Hepatocyte (in vitro differentiated cells): ENCODE measurements at regions not wholly inside any gene's neighbourhood (a gene's known extent, or its start where the extent isn't known, plus 50 kb on each side); places are given as distances from the start of the nearest gene placed in this dataset.
"Not testable (repeated sequence)": the region's sequence is repeated elsewhere in the genome, so short reads cannot be mapped to it uniquely, and the experiment has no call there.

Source experiments
- DNase-seq: peaks from one replicate; pipeline ENCODE4 v3.0.0-alpha.2; 2016; ENCODE audit warnings: low spot score
- H2AFZ ChIP-seq: fragments of 200-600 bp; sonication (generic); 2 replicates; pipeline ENCODE4 v1.6.0; 2016; ENCODE audit warnings: antibody characterized with exemption, mild to moderate bottlenecking
- H3K27ac ChIP-seq: fragments of 200-600 bp; sonication (generic); 2 replicates; pipeline ENCODE4 v1.5.1; 2016; ENCODE audit warnings: mild to moderate bottlenecking
- H3K27me3 ChIP-seq: fragments of 200-600 bp; sonication (generic); 2 replicates; pipeline ENCODE4 v1.6.1; 2016
- H3K36me3 ChIP-seq: fragments of 200-600 bp; sonication (generic); replicated peaks from 2 replicates; pipeline ENCODE4 v1.5.1; 2016; ENCODE audit warnings: low read depth; ENCODE audit not compliant: insufficient read depth
- H3K4me1 ChIP-seq: fragments of 200-600 bp; sonication (generic); 2 replicates; pipeline ENCODE4 v1.5.1; 2016; ENCODE audit warnings: mild to moderate bottlenecking, moderate library complexity; ENCODE audit not compliant: insufficient read depth
- H3K4me2 ChIP-seq: fragments of 200-600 bp; sonication (generic); 2 replicates; pipeline ENCODE4 v1.6.0; 2016
- H3K4me3 ChIP-seq: fragments of 200-600 bp; sonication (generic); 2 replicates; pipeline ENCODE4 v1.5.1; 2016; ENCODE audit warnings: mild to moderate bottlenecking
- H3K79me2 ChIP-seq: fragments of 200-600 bp; sonication (generic); 2 replicates; pipeline ENCODE4 v1.6.0; 2017; ENCODE audit warnings: mild to moderate bottlenecking
- H3K9me2 ChIP-seq: fragments of 200-600 bp; sonication (generic); replicated peaks from 2 replicates; pipeline ENCODE4 v1.6.0; 2017; ENCODE audit warnings: mild to moderate bottlenecking; ENCODE audit not compliant: insufficient read depth
- H3K9me3 ChIP-seq: fragments of 200-600 bp; sonication (generic); 2 replicates; pipeline ENCODE4 v1.5.1; 2016; ENCODE audit warnings: low read depth, mild to moderate bottlenecking
- H4K20me1 ChIP-seq: fragments of 200-600 bp; sonication (generic); 2 replicates; pipeline ENCODE4 v1.6.0; 2016; ENCODE audit warnings: mild to moderate bottlenecking; ENCODE audit not compliant: insufficient read depth, poor library complexity, severe bottlenecking
- EZH2 ChIP-seq: fragments of 200-600 bp; sonication (generic); IDR thresholded peaks from 2 replicates; pipeline ENCODE4 v1.6.1; 2016; ENCODE audit warnings: antibody characterized with exemption, mild to moderate bottlenecking, borderline replicate concordance
- EZH2phosphoT487 ChIP-seq: fragments of 200-600 bp; sonication (generic); IDR thresholded peaks from one replicate; pipeline ENCODE4 v1.6.1; 2018; ENCODE audit warnings: antibody characterized with exemption, mild to moderate bottlenecking, low read depth, moderate library complexity; ENCODE audit not compliant: unreplicated experiment, severe bottlenecking
- WGBS: methylation state at CpG from one replicate; pipeline ENCODE4 v1.1.6; 2016; ENCODE audit warnings: low lambda C conversion rate; ENCODE audit errors: missing lambda C conversion rate; 5-methylcytosine and 5-hydroxymethylcytosine counted together
- TF ChIP-seq, protein P1 (sequence below): fragments of 200-600 bp; sonication (generic); IDR thresholded peaks from 2 replicates; pipeline ENCODE4 v1.5.1; 2016; ENCODE audit warnings: antibody characterized with exemption, mild to moderate bottlenecking; ENCODE audit not compliant: poor library complexity

GRCh38 chrX:137792214-137792613 is 226.3 kb downstream of the ZIC3 start:
- H4K20me1 ChIP-seq, result no peaks in the 10 kb centered on the region
- no peaks in the 10 kb centered on the region for H3K9me2 ChIP-seq
- no peaks in the 10 kb centered on the region for H3K27me3 ChIP-seq
- TF ChIP-seq EZH2 (no peak), EZH2phosphoT487 (no peak)
- TF ChIP-seq, protein P1, sequence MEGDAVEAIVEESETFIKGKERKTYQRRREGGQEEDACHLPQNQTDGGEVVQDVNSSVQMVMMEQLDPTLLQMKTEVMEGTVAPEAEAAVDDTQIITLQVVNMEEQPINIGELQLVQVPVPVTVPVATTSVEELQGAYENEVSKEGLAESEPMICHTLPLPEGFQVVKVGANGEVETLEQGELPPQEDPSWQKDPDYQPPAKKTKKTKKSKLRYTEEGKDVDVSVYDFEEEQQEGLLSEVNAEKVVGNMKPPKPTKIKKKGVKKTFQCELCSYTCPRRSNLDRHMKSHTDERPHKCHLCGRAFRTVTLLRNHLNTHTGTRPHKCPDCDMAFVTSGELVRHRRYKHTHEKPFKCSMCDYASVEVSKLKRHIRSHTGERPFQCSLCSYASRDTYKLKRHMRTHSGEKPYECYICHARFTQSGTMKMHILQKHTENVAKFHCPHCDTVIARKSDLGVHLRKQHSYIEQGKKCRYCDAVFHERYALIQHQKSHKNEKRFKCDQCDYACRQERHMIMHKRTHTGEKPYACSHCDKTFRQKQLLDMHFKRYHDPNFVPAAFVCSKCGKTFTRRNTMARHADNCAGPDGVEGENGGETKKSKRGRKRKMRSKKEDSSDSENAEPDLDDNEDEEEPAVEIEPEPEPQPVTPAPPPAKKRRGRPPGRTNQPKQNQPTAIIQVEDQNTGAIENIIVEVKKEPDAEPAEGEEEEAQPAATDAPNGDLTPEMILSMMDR, result no peak
- H3K27ac ChIP-seq, result no peak overlapping the region
- H2AFZ ChIP-seq, result no peak overlapping the region
- H3K4me1 ChIP-seq, result no peaks in the 10 kb centered on the region
- no peak overlapping the region for H3K4me3 ChIP-seq
- 70% methylated on average over 8 of the region's 8 CpGs for WGBS
- H3K4me2 ChIP-seq, result no peak overlapping the region
- no peaks in the 10 kb centered on the region for H3K36me3 ChIP-seq
- no peak for DNase-seq
- no peaks in the 10 kb centered on the region for H3K9me3 ChIP-seq
- H3K79me2 ChIP-seq, result no peaks in the 10 kb centered on the region

DNA sequence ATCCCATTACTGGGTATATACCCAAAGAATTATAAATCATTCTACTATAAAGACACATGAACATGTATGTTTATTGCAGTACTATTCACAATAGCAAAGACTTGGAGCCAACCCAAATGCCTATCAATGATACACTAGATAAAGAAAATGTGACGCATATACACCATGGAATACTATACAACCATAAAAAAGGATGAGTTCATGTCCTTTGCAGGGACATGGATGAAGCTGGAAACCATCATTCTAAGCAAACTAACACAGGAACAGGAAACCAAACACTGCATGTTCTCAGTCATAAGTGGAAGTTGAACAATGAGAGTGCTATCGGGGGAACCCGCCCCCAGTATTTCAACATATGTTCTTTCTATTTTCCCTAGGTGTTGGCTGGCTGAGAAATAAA is 232.0 kb downstream of the ZIC3 start:
- WGBS, result 85% methylated on average over 3 of the region's 3 CpGs
- H3K4me1 ChIP-seq, H3K27ac ChIP-seq, H3K27me3 ChIP-seq, H3K9me3 ChIP-seq, H2AFZ ChIP-seq, H3K79me2 ChIP-seq, H3K4me3 ChIP-seq, H4K20me1 ChIP-seq, H3K36me3 ChIP-seq, H3K9me2 ChIP-seq, DNase-seq, H3K4me2 ChIP-seq: not testable (repeated sequence)

GRCh38 chrX:137823257-137823656 is 257.3 kb downstream of the ZIC3 start:
- Histone ChIP-seq H3K4me3 (no peak overlapping the region), H3K9me2 (no peaks in the 10 kb centered on the region), H3K9me3 (no peaks in the 10 kb centered on the region), H3K4me1 (no peaks in the 10 kb centered on the region), H3K27me3 (no peaks in the 10 kb centered on the region), H3K27ac (no peak overlapping the region), H3K79me2 (no peaks in the 10 kb centered on the region), H4K20me1 (no peaks in the 10 kb centered on the region), H3K36me3 (no peaks in the 10 kb centered on the region), H3K4me2 (no peak overlapping the region), H2AFZ (no peak overlapping the region)
- TF ChIP-seq EZH2, result no peak
- TF ChIP-seq, protein P1, result no peak
- no peak for TF ChIP-seq EZH2phosphoT487
- no peak for DNase-seq
- 85% methylated on average over 1 of the region's 1 CpG for WGBS

GRCh38 chrX:137847376-137847775 is 281.4 kb downstream of the ZIC3 start:
- Histone ChIP-seq H3K4me3 (no peak overlapping the region), H3K4me2 (no peak overlapping the region), H3K27me3 (no peaks in the 10 kb centered on the region), H3K9me3 (no peaks in the 10 kb centered on the region), H2AFZ (no peak overlapping the region), H3K4me1 (no peaks in the 10 kb centered on the region), H3K9me2 (no peaks in the 10 kb centered on the region), H3K27ac (no peak overlapping the region), H3K79me2 (no peaks in the 10 kb centered on the region), H3K36me3 (no peaks in the 10 kb centered on the region), H4K20me1 (no peaks in the 10 kb centered on the region)
- 69% methylated on average over 2 of the region's 2 CpGs for WGBS
- TF ChIP-seq, protein P1, result no peak
- TF ChIP-seq EZH2phosphoT487 (no peak), EZH2 (no peak)
- DNase-seq, result no peak
